ENCODE measurements at regions not wholly inside any gene's neighbourhood (a gene's known extent, or its start where the extent isn't known, plus 50 kb on each side); places are given as distances from the start of the nearest gene placed in this dataset.

DNA sequence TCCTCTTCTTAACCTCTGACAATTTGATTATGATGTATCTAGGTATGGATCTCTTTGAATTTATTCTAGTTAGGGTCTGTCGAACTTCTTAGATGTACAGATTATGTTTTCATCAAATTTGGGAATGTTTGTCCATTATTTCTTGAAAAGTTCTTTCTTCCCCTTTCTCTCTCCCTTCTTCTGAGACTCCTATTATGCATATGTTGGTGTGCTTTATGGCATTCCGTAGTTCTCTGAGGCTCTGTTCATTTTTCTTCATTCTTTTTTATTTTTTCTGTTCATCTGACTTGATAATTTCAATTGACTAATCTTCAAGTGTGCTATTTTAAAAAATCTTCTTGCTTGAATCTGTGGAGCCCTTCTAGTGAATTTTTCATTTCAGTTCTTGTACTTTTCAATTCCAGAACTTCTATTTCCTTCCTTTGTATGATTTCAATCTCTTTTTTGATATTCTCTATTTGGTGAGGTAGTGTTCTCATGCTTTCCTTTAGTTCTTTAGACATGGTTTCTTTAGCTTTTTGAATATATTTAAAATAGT, 79.8 kb downstream of the TMEM270 start:
- Histone ChIP-seq H3K9me3 (ENCODE audit: control insufficient read depth, insufficient read depth, low read length) (peaks cover 10% of the 10 kb centered on the region), H3K79me2 (ENCODE audit: control insufficient read depth, low read length) (no peaks in the 10 kb centered on the region), H3K36me3 (ENCODE audit: control insufficient read depth, low read length) (no peaks in the 10 kb centered on the region), H3K27ac (ENCODE audit: low read depth, low read length) (no peak overlapping the region), H3K27me3 (ENCODE audit: control insufficient read depth, low read length) (no peaks in the 10 kb centered on the region), H3K4me3 (ENCODE audit: low read length) (no peak overlapping the region), H3F3A (ENCODE audit: control insufficient read depth, insufficient read depth) (no peaks in the 10 kb centered on the region), H3K4me2 (ENCODE audit: low read length) (no peak overlapping the region), H4K20me1 (ENCODE audit: control insufficient read depth, insufficient read depth, low read depth, low read length) (no peaks in the 10 kb centered on the region), H3K9me2 (replicated peaks; ENCODE audit: control insufficient read depth, low read length) (no peaks in the 10 kb centered on the region), H3K4me1 (ENCODE audit: control insufficient read depth, low read length) (no peaks in the 10 kb centered on the region)
- TF ChIP-seq EZH2phosphoT487 (IDR thresholded peaks at IDR 0.05; ENCODE audit: borderline replicate concordance, low read length) (no peak), CTCF (IDR thresholded peaks at IDR 0.05; ENCODE audit: low read depth, low read length, poor library complexity, severe bottlenecking) (no peak)

- Histone ChIP-seq H3K79me2 (ENCODE audit: control insufficient read depth, low read length) (no peaks in the 10 kb centered on the region), H3K9me2 (replicated peaks; ENCODE audit: control insufficient read depth, low read length) (no peaks in the 10 kb centered on the region), H3K27ac (ENCODE audit: low read depth, low read length) (no peak overlapping the region), H3K4me3 (ENCODE audit: low read length) (no peak overlapping the region), H3F3A (ENCODE audit: control insufficient read depth, insufficient read depth) (no peaks in the 10 kb centered on the region), H3K36me3 (ENCODE audit: control insufficient read depth, low read length) (no peaks in the 10 kb centered on the region), H3K4me1 (ENCODE audit: control insufficient read depth, low read length) (no peaks in the 10 kb centered on the region), H4K20me1 (ENCODE audit: control insufficient read depth, insufficient read depth, low read depth, low read length) (no peaks in the 10 kb centered on the region), H3K4me2 (ENCODE audit: low read length) (no peak overlapping the region), H3K27me3 (ENCODE audit: control insufficient read depth, low read length) (no peaks in the 10 kb centered on the region), H3K9me3 (ENCODE audit: control insufficient read depth, insufficient read depth, low read length) (peaks cover 10% of the 10 kb centered on the region)
- no peak for TF ChIP-seq EZH2phosphoT487 (IDR thresholded peaks at IDR 0.05; ENCODE audit: borderline replicate concordance, low read length)
- no peak for TF ChIP-seq CTCF (IDR thresholded peaks at IDR 0.05; ENCODE audit: low read depth, low read length, poor library complexity, severe bottlenecking)
These were observed 81.0 kb downstream of the TMEM270 start for GRCh38 chr7:73941836-73942551.

- Histone ChIP-seq H3K9me2 (replicated peaks; ENCODE audit: control insufficient read depth, low read length) (no peaks in the 10 kb centered on the region), H3K4me3 (ENCODE audit: low read length) (no peak overlapping the region), H3K27me3 (ENCODE audit: control insufficient read depth, low read length) (no peaks in the 10 kb centered on the region), H3K9me3 (ENCODE audit: control insufficient read depth, insufficient read depth, low read length) (peaks cover 14% of the 10 kb centered on the region), H3K79me2 (ENCODE audit: control insufficient read depth, low read length) (no peaks in the 10 kb centered on the region), H3K36me3 (ENCODE audit: control insufficient read depth, low read length) (no peaks in the 10 kb centered on the region), H3K4me2 (ENCODE audit: low read length) (no peak overlapping the region), H4K20me1 (ENCODE audit: control insufficient read depth, insufficient read depth, low read depth, low read length) (no peaks in the 10 kb centered on the region), H3K4me1 (ENCODE audit: control insufficient read depth, low read length) (no peaks in the 10 kb centered on the region), H3K27ac (ENCODE audit: low read depth, low read length) (no peak overlapping the region), H3F3A (ENCODE audit: control insufficient read depth, insufficient read depth) (no peaks in the 10 kb centered on the region)
- no peak for TF ChIP-seq EZH2phosphoT487 (IDR thresholded peaks at IDR 0.05; ENCODE audit: borderline replicate concordance, low read length)
- TF ChIP-seq CTCF (IDR thresholded peaks at IDR 0.05; ENCODE audit: low read depth, low read length, poor library complexity, severe bottlenecking), result no peak
These were observed 83.0 kb upstream of the ELN start for GRCh38 chr7:73945022-73945421.
